HCT116 (cell line): ENCODE measurements at regions not wholly inside any gene's neighbourhood (a gene's known extent, or its start where the extent isn't known, plus 50 kb on each side); places are given as distances from the start of the nearest gene placed in this dataset.

Source experiments
- ATAC-seq: fragments of 200-7000 bp; cut with Tn5 transposase; 2 replicates; pipeline ENCODE4 v1.9.1; 2020; ENCODE audit warnings: mild to moderate bottlenecking, moderate library complexity
- BruUV-seq: library from RNA; stranded (reverse); fragments of 400-500 nt; replicated peaks from 2 replicates; lab custom pipeline; 2021; lab: Mats Ljungman, UMichigan
- CTCF ChIA-PET: fragments of 300-600 bp; sonication (Branson Sonifier 250); formaldehyde crosslinking; loops from one replicate; lab custom pipeline; 2021; ENCODE audit warnings: antibody characterized with exemption; lab: Charles Lee
- POLR2A ChIA-PET: fragments of 300-600, 350-600 bp; sonication (Branson Sonifier 250); formaldehyde crosslinking; loops from one replicate; lab custom pipeline; 2021; ENCODE audit warnings: antibody characterized with exemption; lab: Charles Lee
- RAD21 ChIA-PET, 2 experiments: fragments of 300-600 bp; sonication (Branson Sonifier 250); formaldehyde crosslinking; loops; one replicate each; lab custom pipeline; 2023; ENCODE audit warnings: low total read pairs in 2 of 2; ENCODE audit not compliant: uncharacterized antibody in 2 of 2, unreplicated experiment in 2 of 2, low non-redundant PET in 1 of 2; lab: Charles Lee
- DNase-seq: peaks from one replicate; pipeline ENCODE4 v3.0.0-alpha.2; 2010; ENCODE audit warnings: low read depth, low spot score
- H2AFZ ChIP-seq: fragments of 200-600 bp; shearing (Covaris generic), sonication (generic); 2 replicates; pipeline ENCODE4 v1.6.1; 2017; ENCODE audit warnings: low read depth, mixed run types, mixed read lengths, antibody characterized with exemption, low read length; ENCODE audit not compliant: poor library complexity, severe bottlenecking
- H3K27ac ChIP-seq: 2 replicates; pipeline ENCODE4 v1.5.1; 2012; ENCODE audit warnings: low read depth, low read length
- H3K27me3 ChIP-seq: fragments of 200-600 bp; sonication (generic); 2 replicates; pipeline ENCODE4 v1.6.1; 2016; ENCODE audit warnings: mixed run types, low read length, mixed read lengths; ENCODE audit not compliant: insufficient read depth
- H3K36me3 ChIP-seq, 2 experiments: fragments of 200-500 bp in 1 of 2; fragments of 200-600 bp in 1 of 2; sonication (Bioruptor generic) in 1 of 2; sonication (generic) in 1 of 2; 2 replicates each; pipeline versions ENCODE4 v1.5.1 to v1.6.1; 2014 to 2016; ENCODE audit warnings: low read length in 2 of 2, inconsistent platforms in 1 of 2, mixed read lengths in 1 of 2, mixed run types in 1 of 2; ENCODE audit not compliant: insufficient read depth in 2 of 2, control insufficient read depth in 1 of 2
- H3K4me1 ChIP-seq, 2 experiments: fragments of 200-600 bp in 1 of 2; sonication (generic) in 1 of 2; 2 replicates each; pipeline versions ENCODE4 v1.5.1 to v1.6.1; 2012 to 2017; ENCODE audit warnings: low read length in 2 of 2, inconsistent platforms in 1 of 2, mild to moderate bottlenecking in 1 of 2, mixed read lengths in 1 of 2, mixed run types in 1 of 2, moderate library complexity in 1 of 2; ENCODE audit not compliant: insufficient read depth in 2 of 2, control insufficient read depth in 1 of 2
- H3K4me2 ChIP-seq: fragments of 200-600 bp; sonication (generic); 2 replicates; pipeline ENCODE4 v1.6.1; 2017; ENCODE audit warnings: mixed run types, low read length, mixed read lengths
- H3K4me3 ChIP-seq, 2 experiments: fragments of 200-600 bp in 1 of 2; sonication (generic) in 1 of 2; replicated peaks in 1 of 2; 2 replicates each; pipeline ENCODE4 v1.5.1; 2011 to 2016; ENCODE audit warnings: low read length in 2 of 2, control low read depth in 1 of 2, low read depth in 1 of 2, mild to moderate bottlenecking in 1 of 2, mixed read lengths in 1 of 2, mixed run types in 1 of 2
- H3K79me2 ChIP-seq: fragments of 200-600 bp; sonication (generic); 2 replicates; pipeline ENCODE4 v1.6.1; 2017; ENCODE audit warnings: mild to moderate bottlenecking, mixed run types, low read length, moderate library complexity, mixed read lengths; ENCODE audit not compliant: insufficient read depth
- H3K9ac ChIP-seq: fragments of 200-600 bp; sonication (generic); 2 replicates; pipeline ENCODE4 v1.6.1; 2016; ENCODE audit warnings: low read length, mixed read lengths
- H3K9me2 ChIP-seq: fragments of 200-600 bp; sonication (generic), shearing (Covaris generic); 2 replicates; pipeline ENCODE4 v1.6.1; 2017; ENCODE audit warnings: mixed run types, mild to moderate bottlenecking, moderate library complexity; ENCODE audit not compliant: insufficient read depth
- H3K9me3 ChIP-seq, 2 experiments: fragments of 200-500 bp in 1 of 2; fragments of 200-600 bp in 1 of 2; sonication (Bioruptor generic) in 1 of 2; sonication (generic) in 1 of 2; 2 replicates each; pipeline ENCODE4 v1.6.1; 2014 to 2017; ENCODE audit warnings: low read length in 2 of 2, mixed read lengths in 2 of 2, inconsistent platforms in 1 of 2, low read depth in 1 of 2, mild to moderate bottlenecking in 1 of 2, mixed run types in 1 of 2, moderate library complexity in 1 of 2; ENCODE audit not compliant: control insufficient read depth in 1 of 2, insufficient read depth in 1 of 2
- H4K20me1 ChIP-seq: fragments of 200-600 bp; sonication (generic), shearing (Covaris generic); 2 replicates; pipeline ENCODE4 v1.6.1; 2017; ENCODE audit warnings: mixed run types, mild to moderate bottlenecking, moderate library complexity; ENCODE audit not compliant: insufficient read depth
- CBX3 ChIP-seq: IDR thresholded peaks from 2 replicates; pipeline ENCODE4 v1.6.1; 2012; ENCODE audit warnings: low read depth
- CEBPB ChIP-seq: IDR thresholded peaks from 2 replicates; pipeline ENCODE4 v1.6.1; 2012; ENCODE audit warnings: low read depth
- ELF1 ChIP-seq: IDR thresholded peaks from 2 replicates; pipeline ENCODE4 v1.6.1; 2012; ENCODE audit warnings: low read depth, borderline replicate concordance
- JUND ChIP-seq: IDR thresholded peaks from 2 replicates; pipeline ENCODE4 v1.6.1; 2012
- MAX ChIP-seq: IDR thresholded peaks from 2 replicates; pipeline ENCODE4 v1.6.1; 2012
- POLR2A ChIP-seq: IDR thresholded peaks from 2 replicates; pipeline ENCODE4 v1.7.0; 2011; ENCODE audit warnings: borderline replicate concordance; ENCODE audit not compliant: insufficient read depth, insufficient read length; ENCODE audit errors: extremely low read depth
- POLR2AphosphoS5 ChIP-seq: IDR thresholded peaks from 2 replicates; pipeline ENCODE4 v1.6.1; 2011; ENCODE audit warnings: mild to moderate bottlenecking, low read depth, low read length, moderate library complexity
- RAD21 ChIP-seq: IDR thresholded peaks from 2 replicates; pipeline ENCODE4 v1.6.1; 2012; ENCODE audit warnings: low read depth, mild to moderate bottlenecking
- SIN3A ChIP-seq: IDR thresholded peaks from 2 replicates; pipeline ENCODE4 v1.6.1; 2012; ENCODE audit warnings: low read depth
- SP1 ChIP-seq: IDR thresholded peaks from 2 replicates; pipeline ENCODE4 v1.6.1; 2012; ENCODE audit warnings: low read depth
- SRF ChIP-seq: IDR thresholded peaks from 2 replicates; pipeline ENCODE4 v1.6.1; 2012; ENCODE audit warnings: low read depth
- TCF7L2 ChIP-seq: IDR thresholded peaks from 2 replicates; pipeline ENCODE4 v1.7.0; 2011; ENCODE audit warnings: borderline replicate concordance, inconsistent platforms; ENCODE audit not compliant: insufficient read depth, insufficient read length; ENCODE audit errors: extremely low read depth
- YY1 ChIP-seq: IDR thresholded peaks from 2 replicates; pipeline ENCODE4 v1.6.1; 2011; ENCODE audit warnings: low read length, low read depth, moderate library complexity, mild to moderate bottlenecking; ENCODE audit not compliant: insufficient replicate concordance; ENCODE audit errors: extremely low read depth
- ZBTB33 ChIP-seq: IDR thresholded peaks from 2 replicates; pipeline ENCODE4 v1.6.1; 2011; ENCODE audit warnings: mild to moderate bottlenecking, low read length, moderate library complexity; ENCODE audit not compliant: insufficient replicate concordance; ENCODE audit errors: extremely low read depth
- ZNF274 ChIP-seq: fragments of 200-500 bp; sonication (Bioruptor generic); IDR thresholded peaks from 2 replicates; pipeline ENCODE4 v1.6.1; 2014; ENCODE audit warnings: mild to moderate bottlenecking, low read depth, low read length, inconsistent platforms
- intact Hi-C: fragments of 100-400 bp; cut with micrococcal nuclease; formaldehyde crosslinking; loops from 2 replicates; pipeline ENCODE4 v1.10.0; 2022

GRCh38 chr9:135227641-135228251 is 140.3 kb downstream of the OLFM1 start:
- H3K27ac ChIP-seq = no peak overlapping the region
- no peak overlapping the region for H3K9ac ChIP-seq
- peaks cover 0 to 5% of the 10 kb centered on the region in 2 experiments; a peak in 1 of 4 replicates for H3K9me3 ChIP-seq
- POLR2A ChIA-PET = no interaction called here
- ATAC-seq (no peak), DNase-seq (no peak)
- intact Hi-C loops = no loop called here
- no peaks in the 10 kb centered on the region for H3K79me2 ChIP-seq
- no peak overlapping the region for H3K4me3 ChIP-seq
- no peaks in the 10 kb centered on the region for H3K9me2 ChIP-seq
- H4K20me1 ChIP-seq = no peaks in the 10 kb centered on the region
- TF ChIP-seq CBX3 = no peak
- TF ChIP-seq YY1 = no peak
- no peak for TF ChIP-seq SRF
- no peak for TF ChIP-seq JUND
- TF ChIP-seq, all 23 proteins: peak for 0
- no peak overlapping the region for H2AFZ ChIP-seq
- no TSS peak for BruUV-seq
- no peak overlapping the region for H3K4me2 ChIP-seq
- H3K27me3 ChIP-seq = peaks cover 36% of the 10 kb centered on the region; the same call in 1 of the 2 replicates
- RAD21 ChIA-PET = no interaction called here
- H3K4me1 ChIP-seq = no peaks in the 10 kb centered on the region
- H3K36me3 ChIP-seq = no peaks in the 10 kb centered on the region
- CTCF ChIA-PET = no interaction called here

GRCh38 chr9:135228345-135228982 is 141.0 kb downstream of the OLFM1 start:
- H3K9ac ChIP-seq = no peak overlapping the region
- peaks cover 36% of the 10 kb centered on the region; the same call in 1 of the 2 replicates for H3K27me3 ChIP-seq
- no peak overlapping the region for H3K4me2 ChIP-seq
- ATAC-seq = no peak
- ChIA-PET CTCF (no interaction called here), POLR2A (no interaction called here), RAD21 (no interaction called here)
- intact Hi-C loops = no loop called here
- no peaks in the 10 kb centered on the region for H4K20me1 ChIP-seq
- no peak for DNase-seq
- no peak for TF ChIP-seq RAD21
- TF ChIP-seq SP1 = no peak
- TF ChIP-seq CEBPB = no peak
- no peak for TF ChIP-seq TCF7L2
- TF ChIP-seq POLR2AphosphoS5 = no peak
- TF ChIP-seq CBX3 = no peak
- no peak for TF ChIP-seq SIN3A
- TF ChIP-seq ELF1 = no peak
- TF ChIP-seq ZNF274 = no peak
- no peak for TF ChIP-seq POLR2A
- TF ChIP-seq JUND = no peak
- no peak for TF ChIP-seq ZBTB33
- no peak for TF ChIP-seq MAX
- no TSS peak for BruUV-seq
- H3K27ac ChIP-seq = no peak overlapping the region
- no peak overlapping the region for H3K4me3 ChIP-seq
- no peaks in the 10 kb centered on the region for H3K36me3 ChIP-seq
- H3K9me2 ChIP-seq = no peaks in the 10 kb centered on the region
- no peaks in the 10 kb centered on the region for H3K4me1 ChIP-seq
- no peaks in the 10 kb centered on the region for H3K79me2 ChIP-seq
- peaks cover 3 to 5% of the 10 kb centered on the region in 2 experiments; a peak in 2 of 4 replicates for H3K9me3 ChIP-seq
- H2AFZ ChIP-seq = no peak overlapping the region
